Colonic mucosa (tissue), 4 donors: ENCODE measurements at regions not wholly inside any gene's neighbourhood (a gene's known extent, or its start where the extent isn't known, plus 50 kb on each side); places are given as distances from the start of the nearest gene placed in this dataset.

ENCODE experiments used
- DNase-seq: peaks from one replicate; pipeline ENCODE4 v3.0.0-alpha.2; 2020
- H3K27ac ChIP-seq: fragments of 200-600 bp; one replicate; pipeline ENCODE4 v1.8.0; 2021
- H3K27me3 ChIP-seq: fragments of 200-600 bp; one replicate; pipeline ENCODE4 v1.8.0; 2021
- H3K36me3 ChIP-seq: fragments of 200-600 bp; one replicate; pipeline ENCODE4 v1.8.0; 2021
- H3K4me1 ChIP-seq: fragments of 200-600 bp; one replicate; pipeline ENCODE4 v1.8.0; 2021; ENCODE audit warnings: mild to moderate bottlenecking
- H3K4me3 ChIP-seq: fragments of 200-600 bp; one replicate; pipeline ENCODE4 v1.8.0; 2021
- H3K9ac ChIP-seq, 2 donors: one replicate each; pipeline ENCODE4 v1.7.0; 2013; ENCODE audit warnings: control low read depth in 2 of 2, low read depth in 2 of 2, low read length in 2 of 2
- H3K9me3 ChIP-seq: fragments of 200-600 bp; one replicate; pipeline ENCODE4 v1.8.0; 2021
- intact Hi-C: fragments of 100-400 bp; cut with DNase I; formaldehyde crosslinking; loops from one replicate; pipeline ENCODE4 v1.14.1; 2022
- TF ChIP-seq, protein P1 (sequence below): fragments of 200-600 bp; IDR thresholded peaks from one replicate; pipeline ENCODE4 v1.8.0; 2022; ENCODE audit warnings: antibody characterized with exemption, mild to moderate bottlenecking
- donor health status: healthy.
- donor health status: DM: no; HTN: no; CAD: no.
- donor health status: DM: no; HTN: no; CAD: no.

DNA sequence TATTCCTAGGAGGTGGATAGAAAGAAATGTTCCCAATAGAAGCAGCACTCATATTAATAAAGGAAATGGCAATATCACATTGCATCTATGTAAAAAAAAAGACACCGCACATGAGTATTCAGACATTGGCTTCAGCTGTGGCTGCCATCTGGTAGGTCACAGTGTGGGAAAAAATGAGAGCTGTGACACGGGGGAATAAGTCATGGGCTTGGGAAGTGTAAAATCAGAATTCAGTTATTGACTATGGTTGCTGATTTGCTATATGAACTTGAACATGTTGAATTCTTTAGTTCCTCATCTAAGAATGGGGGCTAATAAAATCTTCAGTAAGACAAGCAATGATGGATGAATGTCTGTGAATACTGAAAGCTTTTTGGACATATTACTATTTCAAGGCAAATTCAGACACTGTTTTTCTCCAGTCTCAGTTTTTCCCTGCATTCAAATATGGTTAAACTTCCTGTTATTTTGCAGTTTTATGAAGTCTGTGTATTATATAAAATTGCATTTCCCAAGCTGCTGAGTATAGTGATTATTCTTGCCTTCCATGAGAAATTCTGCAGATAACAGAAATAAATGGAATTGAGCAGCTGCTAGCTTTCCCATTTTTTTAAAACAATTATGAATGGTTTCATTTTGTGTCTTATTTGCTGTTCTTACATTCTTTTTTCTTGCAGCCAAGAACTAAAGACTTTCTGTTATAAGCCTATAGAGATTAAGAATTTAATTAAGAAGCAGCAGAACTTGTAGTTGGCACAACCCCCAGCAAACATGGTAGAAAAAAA lies 221.0 kb downstream of the ANKRD50 start:
- TF ChIP-seq, protein P1, sequence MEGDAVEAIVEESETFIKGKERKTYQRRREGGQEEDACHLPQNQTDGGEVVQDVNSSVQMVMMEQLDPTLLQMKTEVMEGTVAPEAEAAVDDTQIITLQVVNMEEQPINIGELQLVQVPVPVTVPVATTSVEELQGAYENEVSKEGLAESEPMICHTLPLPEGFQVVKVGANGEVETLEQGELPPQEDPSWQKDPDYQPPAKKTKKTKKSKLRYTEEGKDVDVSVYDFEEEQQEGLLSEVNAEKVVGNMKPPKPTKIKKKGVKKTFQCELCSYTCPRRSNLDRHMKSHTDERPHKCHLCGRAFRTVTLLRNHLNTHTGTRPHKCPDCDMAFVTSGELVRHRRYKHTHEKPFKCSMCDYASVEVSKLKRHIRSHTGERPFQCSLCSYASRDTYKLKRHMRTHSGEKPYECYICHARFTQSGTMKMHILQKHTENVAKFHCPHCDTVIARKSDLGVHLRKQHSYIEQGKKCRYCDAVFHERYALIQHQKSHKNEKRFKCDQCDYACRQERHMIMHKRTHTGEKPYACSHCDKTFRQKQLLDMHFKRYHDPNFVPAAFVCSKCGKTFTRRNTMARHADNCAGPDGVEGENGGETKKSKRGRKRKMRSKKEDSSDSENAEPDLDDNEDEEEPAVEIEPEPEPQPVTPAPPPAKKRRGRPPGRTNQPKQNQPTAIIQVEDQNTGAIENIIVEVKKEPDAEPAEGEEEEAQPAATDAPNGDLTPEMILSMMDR, result no peak
- intact Hi-C loops, result no loop called here
- H3K4me1 ChIP-seq, result no peaks in the 10 kb centered on the region
- H3K27me3 ChIP-seq, result no peaks in the 10 kb centered on the region
- H3K9ac ChIP-seq, result no peak overlapping the region
- H3K27ac ChIP-seq, result no peak overlapping the region
- no peak overlapping the region for H3K4me3 ChIP-seq
- no peaks in the 10 kb centered on the region for H3K9me3 ChIP-seq
- H3K36me3 ChIP-seq, result no peaks in the 10 kb centered on the region
- DNase-seq, result no peak

DNA sequence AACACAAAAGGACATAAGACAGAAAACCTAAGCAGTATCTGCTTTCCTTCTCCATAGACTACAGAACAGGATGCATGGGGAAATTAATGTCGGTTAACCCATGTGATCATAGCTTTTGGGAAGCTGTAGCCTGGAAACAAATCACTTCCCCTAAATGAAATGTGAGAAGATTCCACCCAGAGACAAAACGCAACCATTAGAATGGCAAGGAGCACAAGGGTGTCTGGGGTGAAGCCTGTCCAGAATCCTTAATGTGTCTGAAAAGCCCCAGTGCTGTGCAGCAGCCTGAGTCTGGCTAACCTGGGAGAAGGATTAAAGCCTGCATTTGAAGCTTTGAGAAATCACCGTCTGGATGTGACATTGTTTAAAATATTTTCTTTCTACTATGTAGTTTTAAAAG lies 213.3 kb downstream of the ANKRD50 start:
- H3K9ac ChIP-seq, result no peak overlapping the region
- TF ChIP-seq, protein P1, result no peak
- no peaks in the 10 kb centered on the region for H3K27me3 ChIP-seq
- no peak for DNase-seq
- H3K27ac ChIP-seq, result no peak overlapping the region
- H3K4me1 ChIP-seq, result no peaks in the 10 kb centered on the region
- H3K36me3 ChIP-seq, result no peaks in the 10 kb centered on the region
- intact Hi-C loops, result no loop called here
- no peaks in the 10 kb centered on the region for H3K9me3 ChIP-seq
- H3K4me3 ChIP-seq, result no peak overlapping the region

DNA sequence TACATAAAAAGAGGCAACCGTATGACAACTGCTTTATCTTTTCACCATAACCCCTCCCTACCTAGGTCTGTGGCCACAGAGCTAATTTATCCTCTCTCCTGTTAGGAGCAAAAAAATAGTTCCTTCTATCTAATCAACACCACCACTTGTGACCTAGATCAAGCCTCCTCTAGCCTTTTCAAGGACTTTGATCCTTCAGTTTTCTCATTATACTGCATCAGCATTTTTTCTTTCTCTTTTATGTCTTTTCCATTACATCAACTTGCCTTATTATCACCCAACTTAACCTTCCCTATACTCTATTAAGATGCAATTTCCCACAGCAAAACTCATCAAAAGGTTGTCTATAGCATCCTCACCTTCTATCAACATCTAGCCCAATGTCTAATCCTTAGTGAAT lies 211.0 kb downstream of the ANKRD50 start:
- Histone ChIP-seq H3K36me3 (no peaks in the 10 kb centered on the region), H3K4me3 (no peak overlapping the region), H3K9ac (no peak overlapping the region), H3K9me3 (no peaks in the 10 kb centered on the region), H3K27ac (no peak overlapping the region), H3K4me1 (no peaks in the 10 kb centered on the region), H3K27me3 (no peaks in the 10 kb centered on the region)
- TF ChIP-seq, protein P1, result no peak
- no peak for DNase-seq
- intact Hi-C loops, result no loop called here

DNA sequence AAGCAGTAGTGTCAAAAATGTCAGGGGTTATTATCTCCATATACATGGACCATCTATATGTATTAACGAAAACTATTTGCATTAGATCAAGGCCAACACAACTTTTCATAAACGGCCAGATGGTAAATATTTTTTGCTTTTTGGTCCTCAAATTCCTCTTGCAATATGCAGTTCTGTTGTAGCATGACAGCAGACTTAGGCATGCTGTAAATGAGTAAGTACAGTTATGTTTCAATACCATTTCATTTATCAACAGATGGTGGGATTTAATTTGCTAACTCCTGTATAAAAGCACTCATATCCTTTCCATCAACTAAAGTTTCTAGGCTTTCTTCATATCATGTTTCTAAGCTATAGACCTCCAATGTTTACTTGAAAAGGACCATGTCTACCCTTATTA lies 208.1 kb downstream of the ANKRD50 start:
- Histone ChIP-seq H3K4me3 (no peak overlapping the region), H3K9me3 (no peaks in the 10 kb centered on the region), H3K9ac (no peak overlapping the region), H3K4me1 (no peaks in the 10 kb centered on the region), H3K27me3 (no peaks in the 10 kb centered on the region), H3K36me3 (no peaks in the 10 kb centered on the region), H3K27ac (no peak overlapping the region)
- DNase-seq, result no peak
- intact Hi-C loops, result no loop called here
- TF ChIP-seq, protein P1, result no peak

DNA sequence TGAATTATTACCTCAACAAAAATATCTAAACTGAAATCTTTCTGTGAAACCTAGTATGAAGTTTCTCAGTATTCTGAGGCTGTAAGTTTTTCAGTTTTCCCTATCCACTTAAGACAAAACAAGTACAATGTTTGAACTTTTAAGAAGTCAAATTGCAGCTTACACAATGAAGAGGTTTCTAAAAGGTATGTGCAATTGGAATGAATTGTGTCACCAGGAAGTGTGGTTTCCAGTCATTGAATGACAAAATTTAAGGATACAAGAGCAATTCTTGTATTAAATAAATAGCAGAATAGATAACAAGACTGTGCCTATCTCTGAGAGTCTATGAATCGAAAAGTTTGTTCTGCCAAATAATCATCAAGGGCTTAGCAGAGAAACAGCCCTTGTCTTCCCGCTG lies 207.3 kb downstream of the ANKRD50 start:
- no peaks in the 10 kb centered on the region for H3K4me1 ChIP-seq
- H3K9me3 ChIP-seq, result no peaks in the 10 kb centered on the region
- TF ChIP-seq, protein P1, result no peak
- no peaks in the 10 kb centered on the region for H3K36me3 ChIP-seq
- no peak overlapping the region for H3K27ac ChIP-seq
- no peak for DNase-seq
- H3K4me3 ChIP-seq, result no peak overlapping the region
- no peaks in the 10 kb centered on the region for H3K27me3 ChIP-seq
- intact Hi-C loops, result no loop called here
- H3K9ac ChIP-seq, result no peak overlapping the region
